ENCODE measurements at regions not wholly inside any gene's neighbourhood (a gene's known extent, or its start where the extent isn't known, plus 50 kb on each side); places are given as distances from the start of the nearest gene placed in this dataset.

DNA sequence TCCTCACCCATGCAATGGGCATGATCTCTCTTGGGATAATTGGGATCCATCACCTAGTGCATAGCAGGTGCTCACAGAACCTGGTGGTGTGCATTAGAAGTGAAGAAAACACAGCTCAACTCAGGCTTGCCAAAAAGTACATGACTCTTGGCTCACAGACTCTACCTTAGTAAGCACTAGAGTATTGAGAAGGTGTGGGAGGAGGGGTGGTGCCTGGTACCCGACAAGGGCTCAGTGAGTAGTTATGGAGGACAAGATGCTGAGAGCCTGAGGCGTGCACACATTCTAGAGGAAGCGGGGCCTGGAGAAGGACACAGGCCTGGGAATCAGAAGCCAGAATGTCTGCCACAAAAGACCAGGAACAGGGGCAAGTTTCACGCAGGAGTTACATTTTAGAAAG is 100.3 kb upstream of the GRIK3 start:
- DNase-seq (no peak), ATAC-seq (ENCODE audit: low read depth in 2 of 2) (no peak)
- Mint-ChIP-seq H3K9me3 (peaks cover 0 to 15% (median 0%) of the 10 kb centered on the region in 7 donors), H3K27me3 (peaks cover 30 to 56% (median 38%) of the 10 kb centered on the region in 3 donors), H3K27ac (no peak overlapping the region), H3K36me3 (no peaks in the 10 kb centered on the region), H3K4me1 (peaks cover 0 to 6% (median 0%) of the 10 kb centered on the region in 3 donors), H3K4me3 (no peak overlapping the region)

DNA sequence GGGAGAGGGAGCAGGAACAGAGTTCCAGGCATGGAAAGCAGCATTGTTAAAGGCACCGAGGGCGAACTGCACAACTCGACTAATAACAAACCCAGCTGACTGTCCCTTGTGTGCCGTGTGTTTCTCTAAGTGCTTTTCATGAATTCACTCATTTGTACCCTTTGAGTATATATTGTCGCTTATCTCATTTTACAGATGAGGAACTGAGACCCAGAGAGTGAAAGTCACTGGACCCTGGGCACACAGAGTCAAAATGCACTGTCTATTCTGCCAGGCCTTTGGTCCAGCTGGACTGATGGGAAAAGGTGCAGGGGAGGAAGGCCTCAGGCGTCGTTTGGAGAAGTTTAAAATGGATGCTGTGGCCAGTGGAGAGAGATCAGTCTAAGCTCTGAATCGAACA is 100.7 kb upstream of the GRIK3 start:
- peak overlapping the region in 1 of 8 donors; percentile 30 for H3K4me3 Mint-ChIP-seq
- peaks cover 34 to 56% (median 38%) of the 10 kb centered on the region in 3 donors for H3K27me3 Mint-ChIP-seq
- no peak overlapping the region for H3K27ac Mint-ChIP-seq
- peaks cover 0 to 15% (median 0%) of the 10 kb centered on the region in 7 donors for H3K9me3 Mint-ChIP-seq
- ATAC-seq (ENCODE audit: low read depth in 2 of 2) (no peak), DNase-seq (no peak)
- H3K36me3 Mint-ChIP-seq = no peaks in the 10 kb centered on the region
- peaks cover 0 to 5% (median 0%) of the 10 kb centered on the region in 3 donors for H3K4me1 Mint-ChIP-seq

DNA sequence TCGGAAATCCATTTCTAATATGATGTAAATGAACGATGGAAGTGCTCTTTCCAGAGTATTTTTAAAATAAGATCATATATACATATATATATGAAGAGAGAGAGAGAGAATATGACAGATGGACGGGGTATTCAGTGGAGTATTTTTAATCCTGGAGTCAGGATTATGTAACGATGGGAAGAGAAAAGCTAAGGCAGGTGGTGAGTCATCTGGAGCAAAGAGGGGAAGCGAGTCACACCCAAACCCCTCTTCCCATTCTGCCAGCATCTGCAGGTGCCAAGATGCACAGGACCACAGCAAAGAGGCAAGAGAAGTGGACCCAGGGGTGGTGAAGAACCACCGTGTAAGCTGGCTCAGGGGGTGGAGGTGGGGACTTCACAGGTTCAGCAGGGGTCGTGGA is 102.7 kb upstream of the GRIK3 start:
- peaks cover 33 to 68% (median 37%) of the 10 kb centered on the region in 3 donors for H3K27me3 Mint-ChIP-seq
- no peak for ATAC-seq (ENCODE audit: low read depth in 2 of 2)
- no peak for DNase-seq
- peaks cover 0 to 8% (median 0%) of the 10 kb centered on the region in 7 donors for H3K9me3 Mint-ChIP-seq
- H3K27ac Mint-ChIP-seq = no peak overlapping the region
- no peaks in the 10 kb centered on the region for H3K4me1 Mint-ChIP-seq
- H3K36me3 Mint-ChIP-seq = no peaks in the 10 kb centered on the region
- no peak overlapping the region for H3K4me3 Mint-ChIP-seq

DNA sequence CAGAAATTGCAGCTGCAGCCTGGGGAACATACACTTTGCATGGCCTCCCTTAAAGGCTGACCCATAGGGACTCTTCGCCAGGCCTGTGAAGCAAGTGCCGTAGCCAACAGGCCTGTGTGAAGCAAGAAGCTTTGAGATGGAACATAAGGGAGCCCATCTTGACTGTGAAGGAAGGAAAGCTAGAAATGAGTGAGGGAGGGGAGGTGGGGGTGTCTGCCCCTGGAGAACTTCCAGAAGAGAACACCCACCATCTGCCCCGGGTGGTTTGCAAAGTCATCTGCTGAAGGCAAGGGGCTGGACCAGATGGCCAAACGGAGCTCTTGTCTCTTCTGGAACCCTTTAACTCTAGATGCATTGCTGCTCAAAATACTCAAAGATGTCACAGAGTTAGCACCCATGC is 103.3 kb upstream of the GRIK3 start:
- Mint-ChIP-seq H3K36me3 (no peaks in the 10 kb centered on the region), H3K27me3 (peaks cover 35 to 69% (median 37%) of the 10 kb centered on the region in 3 donors), H3K4me3 (no peak overlapping the region), H3K27ac (no peak overlapping the region), H3K4me1 (no peaks in the 10 kb centered on the region), H3K9me3 (peaks cover 0 to 4% (median 0%) of the 10 kb centered on the region in 7 donors)
- DNase-seq = no peak
- no peak for ATAC-seq (ENCODE audit: low read depth in 2 of 2)

DNA sequence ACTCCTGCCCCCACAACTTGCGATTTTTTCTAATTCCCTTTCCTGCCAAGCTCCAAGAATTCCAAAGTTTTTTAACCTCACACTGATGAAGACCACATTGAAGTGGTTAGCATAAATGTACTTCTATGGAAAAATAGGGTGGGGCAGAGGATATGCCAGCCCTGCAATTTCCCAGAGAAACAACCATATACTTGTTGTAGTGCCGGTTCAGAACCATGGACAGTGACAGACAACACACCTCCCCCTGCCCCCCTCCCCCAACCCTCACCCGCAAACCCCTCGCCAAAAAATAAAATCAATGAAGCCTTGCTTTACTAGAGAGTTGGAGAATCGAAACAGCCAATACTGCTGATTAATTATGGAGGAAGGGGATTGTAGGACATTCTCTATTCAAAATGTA is 109.5 kb upstream of the GRIK3 start:
- H3K4me3 Mint-ChIP-seq = no peak overlapping the region
- no peaks in the 10 kb centered on the region for H3K36me3 Mint-ChIP-seq
- no peak overlapping the region for H3K27ac Mint-ChIP-seq

DNA sequence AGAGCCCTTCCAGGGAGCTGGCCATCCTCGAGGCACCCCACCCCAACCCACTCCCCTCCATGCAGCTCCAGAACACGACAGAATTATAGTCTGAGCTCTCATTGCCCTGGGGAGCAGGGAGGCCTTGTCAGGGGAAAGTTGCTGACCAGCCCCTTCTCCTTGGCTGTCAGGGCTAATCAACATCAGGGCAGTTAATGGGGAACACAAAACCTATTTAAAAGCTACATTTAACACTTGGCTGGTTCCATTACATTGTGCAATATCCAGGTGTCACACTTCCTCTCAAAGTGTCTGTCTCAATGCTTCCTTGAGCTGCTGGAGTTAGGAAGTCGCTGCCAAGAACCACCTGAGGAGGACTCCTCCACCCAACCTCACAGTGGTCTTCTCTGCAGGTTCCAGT is 111.8 kb upstream of the GRIK3 start:
- Mint-ChIP-seq H3K27me3 (peaks cover 9 to 63% (median 22%) of the 10 kb centered on the region in 3 donors), H3K4me3 (no peak overlapping the region), H3K36me3 (no peaks in the 10 kb centered on the region), H3K27ac (no peak overlapping the region), H3K9me3 (no peaks in the 10 kb centered on the region), H3K4me1 (no peaks in the 10 kb centered on the region)
- ATAC-seq (ENCODE audit: low read depth in 2 of 2) = no peak
- DNase-seq = no peak

More for the DNA sequence above, 109.5 kb upstream of the GRIK3 start:
- Mint-ChIP-seq H3K4me1 (no peaks in the 10 kb centered on the region), H3K27me3 (peaks cover 20 to 72% (median 23%) of the 10 kb centered on the region in 3 donors), H3K9me3 (peaks cover 0 to 4% (median 0%) of the 10 kb centered on the region in 7 donors)
- ATAC-seq (ENCODE audit: low read depth in 2 of 2) (no peak), DNase-seq (no peak)

DNA sequence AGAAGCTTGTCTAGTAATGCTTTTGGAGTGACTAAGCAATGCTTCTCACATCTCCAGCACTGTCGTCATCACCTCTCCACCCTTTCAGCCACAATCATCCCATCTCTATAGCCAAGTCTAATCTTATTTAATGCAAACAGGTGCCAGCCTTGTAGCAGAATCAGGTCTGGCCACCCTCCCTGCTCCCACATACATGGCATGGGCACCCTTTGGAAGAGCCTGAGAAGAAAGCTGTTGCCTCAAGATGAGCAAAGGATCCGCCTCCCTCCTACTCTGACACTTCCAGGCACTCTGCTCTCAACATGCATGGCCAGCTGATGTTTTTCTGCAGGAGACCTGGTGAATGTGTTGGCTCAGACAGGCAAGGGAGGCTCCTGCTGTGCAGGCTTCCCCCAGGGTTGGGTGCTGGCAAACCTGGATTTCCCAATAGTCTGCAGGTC is 113.1 kb upstream of the GRIK3 start:
- no peaks in the 10 kb centered on the region for H3K4me1 Mint-ChIP-seq
- ATAC-seq (ENCODE audit: low read depth in 2 of 2) (no peak), DNase-seq (no peak)
- no peak overlapping the region for H3K27ac Mint-ChIP-seq
- no peaks in the 10 kb centered on the region for H3K36me3 Mint-ChIP-seq
- peaks cover 9 to 62% (median 24%) of the 10 kb centered on the region in 3 donors for H3K27me3 Mint-ChIP-seq
- no peak overlapping the region for H3K4me3 Mint-ChIP-seq
- no peaks in the 10 kb centered on the region for H3K9me3 Mint-ChIP-seq

DNA sequence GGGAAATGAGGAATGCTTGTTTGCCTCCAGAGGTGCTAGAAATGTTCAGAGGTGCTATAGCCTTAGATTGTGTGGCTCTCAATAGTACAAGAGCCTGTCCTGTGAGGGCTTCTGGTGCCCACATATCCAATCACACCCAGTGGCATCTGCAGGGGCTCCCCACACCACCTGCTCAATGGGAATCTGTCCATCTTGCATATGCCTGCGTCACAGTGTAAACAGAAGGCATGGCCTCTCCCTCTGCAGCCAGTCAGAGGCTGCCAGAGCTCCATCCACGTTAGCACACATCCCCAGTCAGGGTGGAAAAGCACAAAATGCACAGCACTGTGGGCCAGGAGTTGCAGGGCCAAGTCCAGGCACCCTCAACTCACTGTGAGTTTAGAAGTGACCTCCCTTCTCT is 113.6 kb upstream of the GRIK3 start:
- DNase-seq = no peak
- ATAC-seq (ENCODE audit: low read depth in 2 of 2) = no peak
- H3K4me3 Mint-ChIP-seq = no peak overlapping the region
- no peaks in the 10 kb centered on the region for H3K36me3 Mint-ChIP-seq
- H3K27me3 Mint-ChIP-seq = peaks cover 9 to 64% (median 25%) of the 10 kb centered on the region in 3 donors
- no peaks in the 10 kb centered on the region for H3K9me3 Mint-ChIP-seq
- H3K27ac Mint-ChIP-seq = peak overlapping the region in 1 of 6 donors; percentile 20
- no peaks in the 10 kb centered on the region for H3K4me1 Mint-ChIP-seq

DNA sequence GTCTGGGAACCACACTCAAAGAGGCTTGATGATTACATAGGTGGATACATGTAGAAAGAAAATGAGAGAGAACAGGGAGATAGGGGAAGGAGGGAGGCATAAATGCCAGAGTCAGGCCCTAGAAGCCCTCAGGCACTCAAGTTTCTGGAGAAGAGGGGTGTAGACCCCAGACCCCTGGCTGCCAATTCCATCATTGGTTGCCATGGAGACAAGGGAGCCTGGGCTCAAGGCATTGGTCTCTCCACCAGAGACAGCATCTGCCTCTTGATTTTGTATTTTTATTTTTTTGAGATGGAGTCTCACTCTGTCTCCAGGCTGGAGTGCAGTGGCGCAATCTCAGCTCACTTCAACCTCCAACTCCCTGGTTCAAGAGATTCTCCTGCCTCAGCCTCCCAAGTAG is 114.3 kb upstream of the GRIK3 start:
- no peaks in the 10 kb centered on the region for H3K9me3 Mint-ChIP-seq
- H3K27me3 Mint-ChIP-seq = peaks cover 13 to 66% (median 25%) of the 10 kb centered on the region in 3 donors
- DNase-seq (no peak), ATAC-seq (ENCODE audit: low read depth in 2 of 2) (no peak)
- H3K36me3 Mint-ChIP-seq = no peaks in the 10 kb centered on the region
- H3K4me1 Mint-ChIP-seq = no peaks in the 10 kb centered on the region
- no peak overlapping the region for H3K4me3 Mint-ChIP-seq
- no peak overlapping the region for H3K27ac Mint-ChIP-seq

DNA sequence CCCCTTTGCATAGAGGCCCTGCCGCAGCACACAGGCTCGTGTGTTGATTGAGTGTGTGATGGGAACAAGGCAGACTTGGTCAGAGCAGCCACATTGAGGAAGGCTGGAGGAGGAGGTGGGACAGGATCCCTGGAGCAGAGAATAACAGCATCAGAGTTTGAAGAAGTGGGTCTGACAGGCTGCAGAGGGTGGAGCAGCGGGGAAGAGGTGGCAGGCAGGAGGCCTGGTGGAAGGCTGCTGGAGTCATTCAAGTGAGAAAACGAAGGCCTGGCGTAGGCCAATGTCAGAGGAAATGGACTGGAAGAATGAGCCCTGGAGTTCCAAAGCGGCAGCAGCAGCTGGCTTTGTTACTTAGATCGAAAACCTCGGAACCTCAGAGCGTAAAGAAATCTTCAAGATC is 115.0 kb upstream of the GRIK3 start:
- Mint-ChIP-seq H3K27ac (no peak overlapping the region), H3K4me3 (no peak overlapping the region), H3K9me3 (peaks cover 0 to 4% (median 0%) of the 10 kb centered on the region in 7 donors), H3K4me1 (no peaks in the 10 kb centered on the region), H3K36me3 (no peaks in the 10 kb centered on the region), H3K27me3 (peaks cover 16 to 72% (median 25%) of the 10 kb centered on the region in 3 donors)
- no peak for DNase-seq
- no peak for ATAC-seq (ENCODE audit: low read depth in 2 of 2)

DNA sequence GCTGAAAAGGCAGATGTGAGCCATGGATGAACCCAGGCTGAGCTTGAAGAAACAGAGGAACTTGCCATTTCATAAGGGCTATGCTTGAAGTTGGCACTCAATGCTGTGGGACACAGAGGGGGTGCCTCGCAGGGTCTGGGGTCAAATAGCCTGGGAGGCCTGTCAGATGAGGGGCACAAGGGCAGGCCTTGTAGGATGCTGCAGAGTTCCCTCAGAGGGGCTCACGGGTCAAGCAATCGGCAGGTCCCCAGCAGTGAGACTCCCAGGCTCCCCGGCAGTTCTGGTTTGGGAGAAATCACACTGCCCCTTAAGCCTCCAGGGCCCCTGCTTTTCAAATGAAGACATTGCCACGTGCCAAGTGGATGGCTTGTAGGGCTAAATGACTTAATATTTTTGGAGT is 116.7 kb upstream of the GRIK3 start:
- H3K9me3 Mint-ChIP-seq = peaks cover 1 to 12% (median 5%) of the 10 kb centered on the region in 7 donors
- DNase-seq = no peak
- no peak for ATAC-seq (ENCODE audit: low read depth in 2 of 2)
- no peak overlapping the region for H3K4me3 Mint-ChIP-seq
- peaks cover 11 to 72% (median 34%) of the 10 kb centered on the region in 3 donors for H3K27me3 Mint-ChIP-seq
- H3K27ac Mint-ChIP-seq = no peak overlapping the region
- H3K4me1 Mint-ChIP-seq = no peaks in the 10 kb centered on the region
- peaks cover 0 to 9% of the 10 kb centered on the region in 2 donors for H3K36me3 Mint-ChIP-seq

DNA sequence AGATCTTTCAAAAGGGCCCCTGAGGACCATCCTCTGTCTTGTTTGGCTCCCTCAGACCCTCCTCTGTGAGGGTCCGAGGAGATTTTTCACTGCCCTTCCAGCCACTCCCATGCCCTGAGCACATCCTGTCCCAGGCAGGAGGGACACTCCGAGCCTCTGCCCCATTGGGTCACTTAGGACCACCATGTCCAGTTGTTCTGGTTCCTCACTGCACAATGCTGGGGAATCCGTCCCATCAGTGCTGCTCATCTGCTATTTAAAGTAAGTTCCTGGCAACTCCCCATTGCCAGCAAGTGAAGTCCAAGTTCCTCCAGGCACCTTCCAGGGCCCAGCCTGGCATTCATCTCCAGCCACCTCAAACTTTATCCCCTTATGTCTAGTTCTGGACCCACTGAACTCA is 117.5 kb upstream of the GRIK3 start:
- ATAC-seq (ENCODE audit: low read depth in 2 of 2) = no peak
- H3K9me3 Mint-ChIP-seq = peaks cover 1 to 12% (median 5%) of the 10 kb centered on the region in 7 donors
- H3K27me3 Mint-ChIP-seq = peaks cover 17 to 69% (median 29%) of the 10 kb centered on the region in 3 donors
- H3K4me1 Mint-ChIP-seq = no peaks in the 10 kb centered on the region
- no peak overlapping the region for H3K4me3 Mint-ChIP-seq
- no peak for DNase-seq
- no peak overlapping the region for H3K27ac Mint-ChIP-seq
- H3K36me3 Mint-ChIP-seq = peaks cover 0 to 9% of the 10 kb centered on the region in 2 donors

DNA sequence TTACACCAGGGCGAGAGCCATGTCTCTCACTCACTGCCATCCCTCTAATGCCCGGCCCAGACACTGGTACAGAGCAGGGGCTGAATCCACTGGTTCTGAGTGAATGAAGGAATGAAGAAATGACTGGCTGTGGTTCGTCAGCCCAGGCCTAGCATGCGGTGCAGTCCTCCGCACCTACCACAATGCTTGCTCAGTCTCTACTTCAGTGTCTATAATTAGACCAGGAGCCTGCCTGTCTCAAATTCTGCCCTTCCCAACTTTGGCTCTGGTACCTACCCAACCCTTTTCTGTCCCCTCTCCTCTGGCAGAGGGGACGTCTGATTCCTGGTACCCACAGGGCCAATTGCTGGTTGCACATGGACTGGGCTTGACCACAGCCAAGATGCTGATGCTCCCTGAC is 118.2 kb upstream of the GRIK3 start:
- no peak for ATAC-seq (ENCODE audit: low read depth in 2 of 2)

DNA sequence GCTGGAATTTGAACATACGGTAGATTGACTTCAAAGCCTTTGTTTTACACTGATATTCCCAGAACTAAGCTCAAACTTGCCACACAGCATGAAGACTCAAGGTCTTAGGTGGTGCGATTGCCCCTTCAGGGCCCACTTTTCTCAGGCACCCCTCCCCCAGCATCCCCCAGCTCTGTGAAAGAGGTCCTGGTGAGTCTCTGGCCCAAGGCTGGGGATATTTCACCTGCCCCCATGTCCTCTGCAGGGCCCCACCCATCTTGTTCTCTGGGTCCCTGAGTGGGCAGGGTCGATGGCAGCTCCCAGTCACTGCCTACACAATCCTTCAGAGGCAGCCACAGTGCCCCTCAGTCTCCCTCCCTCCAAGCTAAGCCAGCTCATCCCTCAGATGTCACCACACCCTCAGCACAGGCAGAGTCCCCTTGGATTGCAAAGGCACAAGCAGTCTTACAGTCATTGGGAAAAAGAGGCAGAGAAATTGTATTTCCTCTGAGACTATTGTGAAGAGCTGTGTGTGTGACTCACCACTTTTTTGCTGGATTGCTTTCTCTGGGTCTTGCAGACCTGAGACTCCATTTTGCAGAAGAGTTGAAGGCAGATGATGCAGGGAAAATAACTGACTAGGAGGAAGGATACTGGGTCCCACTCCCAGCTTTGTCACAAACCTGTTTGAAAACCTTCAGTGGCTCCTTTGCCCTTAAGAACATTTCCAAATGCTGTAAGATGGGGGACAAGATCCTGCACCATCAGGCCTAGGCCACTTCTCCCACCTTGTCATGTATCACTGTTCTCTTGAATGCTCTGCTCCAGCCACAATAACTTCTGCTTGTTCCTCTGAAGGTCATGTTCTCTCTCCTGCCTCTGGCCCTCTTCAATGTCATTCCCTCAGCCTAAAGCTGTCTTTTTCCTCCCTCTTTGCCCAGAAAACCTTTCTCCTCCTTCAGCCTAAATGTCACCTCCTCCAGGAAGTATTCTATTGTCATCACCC is 119.1 kb upstream of the GRIK3 start:
- no peak for ATAC-seq (ENCODE audit: low read depth in 2 of 2)
- H3K27ac Mint-ChIP-seq = no peak overlapping the region
- H3K4me1 Mint-ChIP-seq = no peaks in the 10 kb centered on the region
- H3K4me3 Mint-ChIP-seq = no peak overlapping the region
- DNase-seq = no peak
- peaks cover 4 to 12% (median 8%) of the 10 kb centered on the region in 7 donors for H3K9me3 Mint-ChIP-seq
- peaks cover 0 to 9% of the 10 kb centered on the region in 2 donors for H3K36me3 Mint-ChIP-seq
- H3K27me3 Mint-ChIP-seq = peaks cover 18 to 57% (median 26%) of the 10 kb centered on the region in 3 donors

More for the DNA sequence above, 118.2 kb upstream of the GRIK3 start:
- Mint-ChIP-seq H3K4me1 (no peaks in the 10 kb centered on the region), H3K36me3 (peaks cover 0 to 9% of the 10 kb centered on the region in 2 donors), H3K9me3 (peaks cover 1 to 12% (median 5%) of the 10 kb centered on the region in 7 donors), H3K27ac (no peak overlapping the region), H3K4me3 (no peak overlapping the region), H3K27me3 (peaks cover 18 to 62% (median 26%) of the 10 kb centered on the region in 3 donors)
- no peak for DNase-seq

Data from naive B cell (primary cell).